Skeletal muscle cell (primary cell): ENCODE measurements at regions not wholly inside any gene's neighbourhood (a gene's known extent, or its start where the extent isn't known, plus 50 kb on each side); places are given as distances from the start of the nearest gene placed in this dataset.

ENCODE experiments used
- DNase-seq: peaks from one replicate; pipeline ENCODE4 v3.0.0-alpha.2; 2010; ENCODE audit warnings: low read depth
- H3K4me3 ChIP-seq: 2 replicates; pipeline ENCODE4 v1.5.1; 2011; ENCODE audit warnings: low read depth, mild to moderate bottlenecking, control low read depth, low read length, moderate library complexity

DNA sequence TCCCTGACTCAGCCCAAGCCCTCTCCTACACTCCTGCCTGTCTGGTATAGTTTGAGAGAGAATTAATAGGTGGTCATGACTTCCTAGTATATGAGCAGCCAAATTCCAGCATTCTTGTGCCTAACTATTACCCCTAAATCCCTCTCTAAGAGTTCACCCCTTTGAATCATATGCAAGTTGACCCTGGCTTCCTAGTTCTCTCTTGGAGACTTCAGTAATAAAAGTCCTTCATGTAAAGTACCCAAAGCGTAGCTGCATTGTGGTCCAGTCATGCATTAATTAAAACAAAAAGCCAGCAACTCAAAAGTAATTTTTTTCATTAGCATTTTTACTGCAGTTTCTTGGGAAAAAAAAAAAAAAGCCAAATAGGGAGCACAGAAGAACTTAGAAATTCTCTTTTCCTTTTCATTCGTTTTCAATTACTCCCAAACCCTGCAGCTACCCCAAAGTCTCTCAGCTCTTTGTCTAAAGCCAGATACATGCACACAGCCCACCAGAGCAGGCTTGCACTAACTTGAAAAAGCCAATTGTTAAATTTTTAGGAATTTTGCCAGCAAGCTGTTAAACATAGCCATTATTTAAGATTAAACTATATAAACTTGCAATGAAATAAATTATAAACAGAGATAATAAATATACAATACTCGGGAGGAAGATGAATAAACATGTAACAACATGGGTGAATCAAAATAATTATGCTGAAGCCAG, 50.1 kb upstream of the STT3B start:
- no peak overlapping the region for H3K4me3 ChIP-seq
- no peak for DNase-seq
